MM.1S (cell line): ENCODE measurements at regions not wholly inside any gene's neighbourhood (a gene's known extent, or its start where the extent isn't known, plus 50 kb on each side); places are given as distances from the start of the nearest gene placed in this dataset.

Source experiments
- DNase-seq: peaks from one replicate; pipeline ENCODE4 v3.0.0-alpha.2; 2015
- H2AFZ ChIP-seq: fragments of 300-600 bp; sonication (generic); 2 replicates; pipeline ENCODE4 v1.6.0; 2016; ENCODE audit warnings: antibody characterized with exemption, low read length
- H3F3A ChIP-seq: fragments of 300-600 bp; sonication (generic); 2 replicates; pipeline ENCODE4 v1.6.1; 2016; ENCODE audit warnings: mild to moderate bottlenecking, antibody characterized with exemption, low read length, moderate library complexity, mixed read lengths; ENCODE audit not compliant: insufficient read depth
- H3K27ac ChIP-seq: fragments of 300-600 bp; sonication (generic); 2 replicates; pipeline ENCODE4 v1.5.1; 2016; ENCODE audit warnings: mild to moderate bottlenecking, low read length
- H3K27me3 ChIP-seq: fragments of 300-600 bp; sonication (generic); replicated peaks from 2 replicates; pipeline ENCODE4 v1.6.0; 2016; ENCODE audit warnings: low read length; ENCODE audit not compliant: insufficient read depth
- H3K36me3 ChIP-seq: fragments of 300-600 bp; sonication (generic); replicated peaks from 2 replicates; pipeline ENCODE4 v1.6.1; 2016; ENCODE audit warnings: mild to moderate bottlenecking, low read length, mixed read lengths; ENCODE audit not compliant: insufficient read depth
- H3K4me1 ChIP-seq: fragments of 300-600 bp; sonication (generic); 2 replicates; pipeline ENCODE4 v1.6.1; 2016; ENCODE audit warnings: low read length, mixed read lengths
- H3K4me2 ChIP-seq: fragments of 300-600 bp; sonication (generic); 2 replicates; pipeline ENCODE4 v1.6.0; 2016; ENCODE audit warnings: low read depth, low read length
- H3K4me3 ChIP-seq: fragments of 300-600 bp; sonication (generic); 2 replicates; pipeline ENCODE4 v1.5.1; 2016; ENCODE audit warnings: low read length, mixed read lengths
- H3K79me2 ChIP-seq: fragments of 300-600 bp; sonication (generic); 2 replicates; pipeline ENCODE4 v1.6.1; 2016; ENCODE audit warnings: mixed run types, low read length, mixed read lengths
- H3K9ac ChIP-seq: fragments of 300-600 bp; sonication (generic); 2 replicates; pipeline ENCODE4 v1.6.1; 2016; ENCODE audit warnings: low read length, mixed read lengths
- H3K9me2 ChIP-seq: fragments of 300-600 bp; sonication (generic); replicated peaks from 2 replicates; pipeline ENCODE4 v1.6.1; 2016; ENCODE audit warnings: mild to moderate bottlenecking, low read length, mixed read lengths; ENCODE audit not compliant: insufficient read depth
- H3K9me3 ChIP-seq: fragments of 300-600 bp; sonication (generic); replicated peaks from 2 replicates; pipeline ENCODE4 v1.6.1; 2016; ENCODE audit warnings: mild to moderate bottlenecking, low read length, mixed read lengths; ENCODE audit not compliant: insufficient read depth
- H4K20me1 ChIP-seq: fragments of 300-600 bp; sonication (generic); 2 replicates; pipeline ENCODE4 v1.6.1; 2016; ENCODE audit warnings: mild to moderate bottlenecking, low read length, moderate library complexity, mixed read lengths; ENCODE audit not compliant: insufficient read depth
- CTCF ChIP-seq: fragments of 300-600 bp; sonication (generic); IDR thresholded peaks from 2 replicates; pipeline ENCODE4 v1.5.1; 2016; ENCODE audit warnings: antibody characterized with exemption, low read length, mixed read lengths
- EZH2 ChIP-seq: fragments of 300-600 bp; sonication (generic); optimal IDR thresholded peaks from 2 replicates; pipeline ENCODE3; 2017; ENCODE audit warnings: low read depth, mild to moderate bottlenecking, antibody characterized with exemption, low read length, mixed read lengths
- EZH2phosphoT487 ChIP-seq: fragments of 300-600 bp; sonication (generic); IDR thresholded peaks from 2 replicates; pipeline ENCODE4 v1.6.1; 2018; ENCODE audit warnings: antibody characterized with exemption, low read length

- no peaks in the 10 kb centered on the region for H4K20me1 ChIP-seq
- H3K9me3 ChIP-seq = no peaks in the 10 kb centered on the region
- no peak overlapping the region for H3K4me2 ChIP-seq
- no peak overlapping the region for H3K4me3 ChIP-seq
- H2AFZ ChIP-seq = no peak overlapping the region
- no peaks in the 10 kb centered on the region for H3F3A ChIP-seq
- H3K27me3 ChIP-seq = no peaks in the 10 kb centered on the region
- no peaks in the 10 kb centered on the region for H3K36me3 ChIP-seq
- no peak for DNase-seq
- no peak for TF ChIP-seq EZH2
- no peak for TF ChIP-seq CTCF
- TF ChIP-seq EZH2phosphoT487 = no peak
- no peak overlapping the region for H3K9ac ChIP-seq
- no peaks in the 10 kb centered on the region for H3K4me1 ChIP-seq
- H3K9me2 ChIP-seq = no peaks in the 10 kb centered on the region
- H3K79me2 ChIP-seq = no peaks in the 10 kb centered on the region
- H3K27ac ChIP-seq = no peak overlapping the region
These were observed 110.7 kb downstream of the PMAIP1 start for GRCh38 chr18:60010513-60010912.

GRCh38 chr18:60007661-60008060, 107.9 kb downstream of the PMAIP1 start:
- Histone ChIP-seq H3K4me1 (no peaks in the 10 kb centered on the region), H3K79me2 (no peaks in the 10 kb centered on the region), H3K9me3 (no peaks in the 10 kb centered on the region), H3K4me3 (no peak overlapping the region), H3K27ac (no peak overlapping the region), H2AFZ (no peak overlapping the region), H3K27me3 (no peaks in the 10 kb centered on the region), H3K9ac (no peak overlapping the region), H3F3A (no peaks in the 10 kb centered on the region), H4K20me1 (no peaks in the 10 kb centered on the region), H3K9me2 (no peaks in the 10 kb centered on the region), H3K4me2 (no peak overlapping the region), H3K36me3 (no peaks in the 10 kb centered on the region)
- DNase-seq = no peak
- TF ChIP-seq EZH2phosphoT487 (no peak), EZH2 (no peak), CTCF (no peak)

- no peaks in the 10 kb centered on the region for H4K20me1 ChIP-seq
- TF ChIP-seq EZH2phosphoT487 = no peak
- TF ChIP-seq CTCF = no peak
- no peak for TF ChIP-seq EZH2
These were observed 103.9 kb downstream of the PMAIP1 start for GRCh38 chr18:60003610-60004185.

More at GRCh38 chr18:60003610-60004185, 103.9 kb downstream of the PMAIP1 start:
- no peaks in the 10 kb centered on the region for H3K79me2 ChIP-seq
- no peaks in the 10 kb centered on the region for H3K9me2 ChIP-seq
- H2AFZ ChIP-seq = no peak overlapping the region
- H3F3A ChIP-seq = no peaks in the 10 kb centered on the region
- H3K36me3 ChIP-seq = no peaks in the 10 kb centered on the region
- no peaks in the 10 kb centered on the region for H3K27me3 ChIP-seq
- no peak overlapping the region for H3K4me3 ChIP-seq
- no peak for DNase-seq
- H3K4me2 ChIP-seq = no peak overlapping the region
- H3K9me3 ChIP-seq = no peaks in the 10 kb centered on the region
- H3K27ac ChIP-seq = no peak overlapping the region
- no peaks in the 10 kb centered on the region for H3K4me1 ChIP-seq
- no peak overlapping the region for H3K9ac ChIP-seq
